Activated T-cell treated with anti-CD3 and anti-CD28 coated beads, Interleukin-2, amount 50 U/mL, for 1 hour (primary cell): ENCODE measurements at regions not wholly inside any gene's neighbourhood (a gene's known extent, or its start where the extent isn't known, plus 50 kb on each side); places are given as distances from the start of the nearest gene placed in this dataset.

ENCODE experiments used
- DNase-seq: peaks from one replicate; pipeline ENCODE4 v3.0.0-alpha.2; 2020

GRCh38 chr10:111455776-111456426 is 379.1 kb downstream of the ADRA2A start:
- DNase-seq, result no peak

- no peak for DNase-seq
Observed at GRCh38 chr10:111458256-111458655, 381.4 kb downstream of the ADRA2A start.

- no peak for DNase-seq
Observed at GRCh38 chr10:111459967-111460366, 383.1 kb downstream of the ADRA2A start.

- no peak for DNase-seq
Observed at GRCh38 chr10:111472445-111472844, 395.6 kb downstream of the ADRA2A start.

- no peak for DNase-seq
Observed at GRCh38 chr10:111473361-111473760, 396.5 kb downstream of the ADRA2A start.

GRCh38 chr10:111474786-111475185 is 398.0 kb downstream of the ADRA2A start:
- no peak for DNase-seq

- no peak for DNase-seq
Observed at GRCh38 chr10:111475720-111476119, 398.9 kb downstream of the ADRA2A start.

GRCh38 chr10:111478651-111479050 is 401.8 kb downstream of the ADRA2A start:
- no peak for DNase-seq

- DNase-seq, result no peak
Observed at GRCh38 chr10:111479966-111480365, 403.1 kb downstream of the ADRA2A start.

GRCh38 chr10:111481261-111481826 is 404.5 kb downstream of the ADRA2A start:
- no peak for DNase-seq

GRCh38 chr10:111481866-111482265 is 405.0 kb downstream of the ADRA2A start:
- DNase-seq, result no peak

- DNase-seq, result no peak
Observed at GRCh38 chr10:111482621-111483216, 405.9 kb downstream of the ADRA2A start.

GRCh38 chr10:111485767-111486166 is 408.9 kb downstream of the ADRA2A start:
- DNase-seq, result no peak

GRCh38 chr10:111486346-111486745 is 409.5 kb downstream of the ADRA2A start:
- no peak for DNase-seq

GRCh38 chr10:111488668-111489067 is 411.8 kb downstream of the ADRA2A start:
- DNase-seq, result no peak

- DNase-seq, result no peak
Observed at GRCh38 chr10:111491154-111491553, 414.3 kb downstream of the ADRA2A start.

- no peak for DNase-seq
Observed at GRCh38 chr10:111493024-111493625, 416.3 kb downstream of the ADRA2A start.

- DNase-seq, result no peak
Observed at GRCh38 chr10:111498560-111498959, 421.7 kb downstream of the ADRA2A start.

GRCh38 chr10:111504376-111504775 is 427.5 kb downstream of the ADRA2A start:
- DNase-seq, result no peak

- no peak for DNase-seq
Observed at GRCh38 chr10:111506266-111507034, 429.6 kb downstream of the ADRA2A start.

- DNase-seq, result no peak
Observed at GRCh38 chr10:111511751-111512150, 434.9 kb downstream of the ADRA2A start.

GRCh38 chr10:111515264-111515663 is 438.4 kb downstream of the ADRA2A start:
- no peak for DNase-seq

- DNase-seq, result no peak
Observed at GRCh38 chr10:111515706-111516105, 438.9 kb downstream of the ADRA2A start.
